ENCODE measurements at regions not wholly inside any gene's neighbourhood (a gene's known extent, or its start where the extent isn't known, plus 50 kb on each side); places are given as distances from the start of the nearest gene placed in this dataset.

- H3K4me3 Mint-ChIP-seq = no peak overlapping the region
- no peaks in the 10 kb centered on the region for H3K36me3 Mint-ChIP-seq (ENCODE audit: low read depth)
- DNase-seq (no peak), ATAC-seq (no peak)
- no peaks in the 10 kb centered on the region for H3K27me3 Mint-ChIP-seq
- POLR2A ChIA-PET = interaction anchor here (0.7 kb wide), 1 partner anchor 614 kb away, joined by 3 read pairs; no protein-coding TSS in a partner anchor
- CTCF ChIA-PET = no interaction called here
- H3K9me3 Mint-ChIP-seq = no peaks in the 10 kb centered on the region
- no peak for TF ChIP-seq CTCF (IDR thresholded peaks at IDR 0.05)
- intact Hi-C loops (cut with micrococcal nuclease) = no loop called here
- no peak overlapping the region for H3K27ac Mint-ChIP-seq
- no peaks in the 10 kb centered on the region for H3K4me1 Mint-ChIP-seq (ENCODE audit: low read depth)
Measured at GRCh38 chr12:115722181-115722580, 555.3 kb downstream of the MED13L start.

GRCh38 chr12:115716551-115716950, 560.9 kb downstream of the MED13L start:
- no peak for TF ChIP-seq CTCF (IDR thresholded peaks at IDR 0.05)
- Mint-ChIP-seq H3K4me1 (ENCODE audit: low read depth) (no peaks in the 10 kb centered on the region), H3K27ac (no peak overlapping the region), H3K9me3 (no peaks in the 10 kb centered on the region), H3K4me3 (no peak overlapping the region), H3K27me3 (no peaks in the 10 kb centered on the region), H3K36me3 (ENCODE audit: low read depth) (no peaks in the 10 kb centered on the region)
- intact Hi-C loops (cut with micrococcal nuclease) = no loop called here
- CTCF ChIA-PET = no interaction called here
- no peak for ATAC-seq
- POLR2A ChIA-PET = no interaction called here
- no peak for DNase-seq

- ATAC-seq = no peak
- intact Hi-C loops (cut with micrococcal nuclease) = no loop called here
- no peak for TF ChIP-seq CTCF (IDR thresholded peaks at IDR 0.05)
- Mint-ChIP-seq H3K27me3 (no peaks in the 10 kb centered on the region), H3K27ac (no peak overlapping the region), H3K4me1 (ENCODE audit: low read depth) (no peaks in the 10 kb centered on the region), H3K4me3 (no peak overlapping the region), H3K9me3 (no peaks in the 10 kb centered on the region), H3K36me3 (ENCODE audit: low read depth) (no peaks in the 10 kb centered on the region)
- no peak for DNase-seq
- CTCF ChIA-PET = no interaction called here
- POLR2A ChIA-PET = no interaction called here
Measured at GRCh38 chr12:115712676-115713075, 564.8 kb downstream of the MED13L start.

GRCh38 chr12:115710104-115710564, 567.4 kb downstream of the MED13L start:
- CTCF ChIA-PET = no interaction called here
- intact Hi-C loops (cut with micrococcal nuclease) = no loop called here
- Mint-ChIP-seq H3K4me1 (ENCODE audit: low read depth) (no peaks in the 10 kb centered on the region), H3K27ac (no peak overlapping the region), H3K4me3 (no peak overlapping the region), H3K36me3 (ENCODE audit: low read depth) (no peaks in the 10 kb centered on the region), H3K27me3 (no peaks in the 10 kb centered on the region), H3K9me3 (peaks cover 2% of the 10 kb centered on the region)
- no peak for TF ChIP-seq CTCF (IDR thresholded peaks at IDR 0.05)
- ATAC-seq (no peak), DNase-seq (no peak)
- POLR2A ChIA-PET = no interaction called here

GRCh38 chr12:115709540-115710011, 567.9 kb downstream of the MED13L start:
- Mint-ChIP-seq H3K4me1 (ENCODE audit: low read depth) (no peaks in the 10 kb centered on the region), H3K9me3 (peaks cover 2% of the 10 kb centered on the region), H3K27ac (no peak overlapping the region), H3K36me3 (ENCODE audit: low read depth) (no peaks in the 10 kb centered on the region), H3K27me3 (no peaks in the 10 kb centered on the region), H3K4me3 (no peak overlapping the region)
- no peak for ATAC-seq
- no peak for DNase-seq
- intact Hi-C loops (cut with micrococcal nuclease) = no loop called here
- no peak for TF ChIP-seq CTCF (IDR thresholded peaks at IDR 0.05)
- ChIA-PET POLR2A (no interaction called here), CTCF (no interaction called here)

All from activated CD8-positive, alpha-beta T cell treated with anti-CD3 and anti-CD28 coated beads for 36 hours (primary cell).